Trophoblast cell (in vitro differentiated cells and primary cell): ENCODE measurements at regions not wholly inside any gene's neighbourhood (a gene's known extent, or its start where the extent isn't known, plus 50 kb on each side); places are given as distances from the start of the nearest gene placed in this dataset.

Source experiments
- DNase-seq, 2 donors: peaks; one replicate each; pipeline ENCODE4 v3.0.0-alpha.2; 2016
- H2AFZ ChIP-seq: 2 replicates; pipeline ENCODE4 v1.6.1; 2013; ENCODE audit warnings: low read length, moderate library complexity, mild to moderate bottlenecking; ENCODE audit not compliant: insufficient read depth, poor library complexity
- H2AK5ac ChIP-seq: 2 replicates; pipeline ENCODE4 v1.6.1; 2013; ENCODE audit warnings: mild to moderate bottlenecking, low read length
- H2BK120ac ChIP-seq: 2 replicates; pipeline ENCODE4 v1.6.1; 2013; ENCODE audit warnings: low read length, mild to moderate bottlenecking, moderate library complexity; ENCODE audit not compliant: insufficient read depth, poor library complexity
- H2BK12ac ChIP-seq: 2 replicates; pipeline ENCODE4 v1.6.1; 2013; ENCODE audit warnings: mild to moderate bottlenecking, low read length, moderate library complexity
- H2BK5ac ChIP-seq: 2 replicates; pipeline ENCODE4 v1.6.1; 2013; ENCODE audit warnings: low read length, low read depth, moderate library complexity, mild to moderate bottlenecking; ENCODE audit not compliant: poor library complexity
- H3K14ac ChIP-seq: 2 replicates; pipeline ENCODE4 v1.6.1; 2013; ENCODE audit warnings: mild to moderate bottlenecking, low read length
- H3K18ac ChIP-seq: 2 replicates; pipeline ENCODE4 v1.6.1; 2013; ENCODE audit warnings: mild to moderate bottlenecking, low read length
- H3K23ac ChIP-seq: 2 replicates; pipeline ENCODE4 v1.6.1; 2013; ENCODE audit warnings: low read length
- H3K27ac ChIP-seq: 2 replicates; pipeline ENCODE4 v1.5.1; 2013; ENCODE audit warnings: low read depth, mild to moderate bottlenecking, inconsistent platforms, low read length, moderate library complexity
- H3K27me3 ChIP-seq: 2 replicates; pipeline ENCODE4 v1.6.1; 2013; ENCODE audit warnings: inconsistent platforms, mild to moderate bottlenecking, low read length, moderate library complexity; ENCODE audit not compliant: insufficient read depth
- H3K36me3 ChIP-seq, 2 experiments: 1 replicate in 1 of 2; 2 replicates in 1 of 2; pipeline ENCODE4 v1.6.1; 2013; ENCODE audit warnings: low read length in 2 of 2, mild to moderate bottlenecking in 2 of 2, moderate library complexity in 1 of 2; ENCODE audit not compliant: insufficient read depth in 2 of 2, control insufficient read depth in 1 of 2
- H3K4ac ChIP-seq: 2 replicates; pipeline ENCODE4 v1.6.1; 2013; ENCODE audit warnings: low read depth, mild to moderate bottlenecking, low read length, moderate library complexity
- H3K4me1 ChIP-seq, 2 experiments: 1 replicate in 1 of 2; 2 replicates in 1 of 2; pipeline ENCODE4 v1.6.1; 2013; ENCODE audit warnings: low read length in 2 of 2, mild to moderate bottlenecking in 2 of 2, moderate library complexity in 1 of 2; ENCODE audit not compliant: insufficient read depth in 2 of 2, control insufficient read depth in 1 of 2
- H3K4me2 ChIP-seq: 2 replicates; pipeline ENCODE4 v1.6.1; 2013; ENCODE audit warnings: inconsistent platforms, mild to moderate bottlenecking, low read length, moderate library complexity
- H3K4me3 ChIP-seq: 2 replicates; pipeline ENCODE4 v1.5.1; 2013; ENCODE audit warnings: mild to moderate bottlenecking, low read depth, low read length, inconsistent platforms
- H3K79me1 ChIP-seq: one replicate; pipeline ENCODE4 v1.6.1; 2013; ENCODE audit warnings: low read length
- H3K79me2 ChIP-seq: 2 replicates; pipeline ENCODE4 v1.6.1; 2013; ENCODE audit warnings: low read length, mild to moderate bottlenecking; ENCODE audit not compliant: control insufficient read depth, insufficient read depth, poor library complexity
- H3K9ac ChIP-seq: 2 replicates; pipeline ENCODE4 v1.6.1; 2013; ENCODE audit warnings: mild to moderate bottlenecking, low read length
- H3K9me3 ChIP-seq: 2 replicates; pipeline ENCODE4 v1.6.1; 2013; ENCODE audit warnings: low read depth, mild to moderate bottlenecking, control low read depth, inconsistent platforms, low read length; ENCODE audit not compliant: insufficient read depth
- H4K12ac ChIP-seq: 2 replicates; pipeline ENCODE4 v1.6.1; 2013; ENCODE audit warnings: low read depth, mild to moderate bottlenecking, low read length, moderate library complexity
- H4K8ac ChIP-seq: 2 replicates; pipeline ENCODE4 v1.6.1; 2013; ENCODE audit warnings: low read depth, mild to moderate bottlenecking, low read length, moderate library complexity
- H4K91ac ChIP-seq: one replicate; pipeline ENCODE4 v1.6.1; 2013; ENCODE audit warnings: low read depth, mild to moderate bottlenecking, low read length, moderate library complexity
- WGBS: extraction: QIAGEN DNeasy Blood & Tissue Kit; methylation state at CpG from one replicate; pipeline ENCODE4 v1.1.7; 2013; ENCODE audit warnings: missing lambda C conversion rate; ENCODE audit not compliant: insufficient read length, insufficient coverage; ENCODE audit errors: extremely low coverage; 5-methylcytosine and 5-hydroxymethylcytosine counted together

- Histone ChIP-seq H3K4ac (no peak overlapping the region), H3K18ac (no peak overlapping the region), H3K23ac (no peak overlapping the region), H3K4me1 (no peaks in the 10 kb centered on the region), H2BK120ac (no peak overlapping the region), H3K9me3 (no peaks in the 10 kb centered on the region), H3K79me2 (no peaks in the 10 kb centered on the region), H3K27ac (no peak overlapping the region), H4K12ac (no peak overlapping the region), H4K91ac (no peak overlapping the region), H2AFZ (no peak overlapping the region), H2BK12ac (no peak overlapping the region), H4K8ac (no peak overlapping the region), H2AK5ac (no peak overlapping the region), H3K27me3 (no peaks in the 10 kb centered on the region), H3K4me2 (no peak overlapping the region), H3K79me1 (no peaks in the 10 kb centered on the region), H3K36me3 (no peaks in the 10 kb centered on the region), H3K4me3 (no peak overlapping the region), H3K9ac (no peak overlapping the region), H3K14ac (no peak overlapping the region), H2BK5ac (no peak overlapping the region)
- no CpG with 5 or more reads among the region's 3 CpGs for WGBS
- DNase-seq = no peak
These were observed 238.7 kb upstream of the OR4E1 start for GRCh38 chr14:21912367-21912766.

- Histone ChIP-seq H3K4me1 (no peaks in the 10 kb centered on the region), H3K18ac (no peak overlapping the region), H3K36me3 (no peaks in the 10 kb centered on the region), H4K12ac (no peak overlapping the region), H3K79me2 (no peaks in the 10 kb centered on the region), H3K27me3 (no peaks in the 10 kb centered on the region), H4K91ac (no peak overlapping the region), H3K4ac (no peak overlapping the region), H2BK12ac (no peak overlapping the region), H4K8ac (no peak overlapping the region), H3K4me2 (no peak overlapping the region), H3K79me1 (no peaks in the 10 kb centered on the region), H2AK5ac (no peak overlapping the region), H3K23ac (no peak overlapping the region), H2BK120ac (no peak overlapping the region), H3K4me3 (no peak overlapping the region), H2BK5ac (no peak overlapping the region), H2AFZ (no peak overlapping the region), H3K27ac (no peak overlapping the region), H3K14ac (no peak overlapping the region), H3K9ac (no peak overlapping the region), H3K9me3 (no peaks in the 10 kb centered on the region)
- no CpG with 5 or more reads among the region's 1 CpG for WGBS
- DNase-seq = no peak
These were observed 238.3 kb upstream of the OR4E1 start for GRCh38 chr14:21911877-21912276.

DNA sequence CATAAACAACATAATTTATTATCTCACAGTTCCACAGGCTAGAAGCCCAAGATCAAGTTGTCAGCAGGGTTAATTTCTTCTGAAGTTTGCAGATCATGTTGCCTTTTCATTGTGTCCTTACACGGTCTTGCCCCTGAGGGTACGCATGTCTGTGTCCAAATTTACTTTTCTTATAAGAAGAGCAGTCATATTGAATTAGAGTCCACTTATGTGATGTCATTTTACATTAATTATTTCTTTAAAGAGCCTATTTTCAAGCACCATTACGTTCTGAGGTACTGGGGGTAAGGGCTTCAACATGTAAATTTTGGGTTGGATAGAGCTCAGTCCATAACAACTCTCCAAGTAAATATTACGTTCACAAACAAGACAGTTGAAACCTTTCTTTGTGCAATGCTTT lies 236.6 kb upstream of the OR4E1 start:
- Histone ChIP-seq H3K14ac (no peak overlapping the region), H4K8ac (no peak overlapping the region), H4K12ac (no peak overlapping the region), H3K79me2 (no peaks in the 10 kb centered on the region), H3K27ac (no peak overlapping the region), H3K4me1 (no peaks in the 10 kb centered on the region), H3K4ac (no peak overlapping the region), H3K9me3 (no peaks in the 10 kb centered on the region), H2AFZ (no peak overlapping the region), H2BK12ac (no peak overlapping the region), H3K9ac (no peak overlapping the region), H4K91ac (no peak overlapping the region), H3K4me2 (no peak overlapping the region), H3K36me3 (no peaks in the 10 kb centered on the region), H2BK5ac (no peak overlapping the region), H3K18ac (no peak overlapping the region), H2BK120ac (no peak overlapping the region), H3K79me1 (no peaks in the 10 kb centered on the region), H2AK5ac (no peak overlapping the region), H3K4me3 (no peak overlapping the region), H3K27me3 (no peaks in the 10 kb centered on the region), H3K23ac (no peak overlapping the region)
- no peak for DNase-seq
- no CpG with 5 or more reads among the region's 4 CpGs for WGBS

- no peak overlapping the region for H3K4me3 ChIP-seq
- H2BK12ac ChIP-seq = no peak overlapping the region
- no peak overlapping the region for H2BK5ac ChIP-seq
- no peaks in the 10 kb centered on the region for H3K4me1 ChIP-seq
- peaks cover 3% of the 10 kb centered on the region for H3K9me3 ChIP-seq
- no peak overlapping the region for H2AFZ ChIP-seq
- H3K14ac ChIP-seq = no peak overlapping the region
- H2BK120ac ChIP-seq = no peak overlapping the region
- no peak overlapping the region for H3K23ac ChIP-seq
- H4K8ac ChIP-seq = no peak overlapping the region
- H3K4ac ChIP-seq = no peak overlapping the region
- no peak overlapping the region for H3K9ac ChIP-seq
- no peaks in the 10 kb centered on the region for H3K79me1 ChIP-seq
- H3K4me2 ChIP-seq = no peak overlapping the region
- no peaks in the 10 kb centered on the region for H3K27me3 ChIP-seq
- no peak overlapping the region for H3K18ac ChIP-seq
- H4K12ac ChIP-seq = no peak overlapping the region
- no peaks in the 10 kb centered on the region for H3K36me3 ChIP-seq
- DNase-seq = peak in 1 of 2 donors; percentile 5
- no CpG with 5 or more reads among the region's 4 CpGs for WGBS
- no peaks in the 10 kb centered on the region for H3K79me2 ChIP-seq
- no peak overlapping the region for H3K27ac ChIP-seq
- H2AK5ac ChIP-seq = no peak overlapping the region
- no peak overlapping the region for H4K91ac ChIP-seq
These were observed 229.1 kb upstream of the OR4E1 start for GRCh38 chr14:21902561-21903181.
